Caco-2 (cell line): ENCODE measurements at regions not wholly inside any gene's neighbourhood (a gene's known extent, or its start where the extent isn't known, plus 50 kb on each side); places are given as distances from the start of the nearest gene placed in this dataset.
"Not testable (repeated sequence)": the region's sequence is repeated elsewhere in the genome, so short reads cannot be mapped to it uniquely, and the experiment has no call there.

Experiments
- BruUV-seq: library from RNA; stranded (reverse); fragments of 400-500 nt; replicated peaks from 2 replicates; lab custom pipeline; 2021; lab: Mats Ljungman, UMichigan
- CTCF ChIA-PET: fragments of 300-600 bp; sonication (Branson Sonifier 250); formaldehyde crosslinking; loops from one replicate; lab custom pipeline; 2022; ENCODE audit warnings: antibody characterized with exemption; lab: Charles Lee
- POLR2A ChIA-PET: fragments of 300-600 bp; sonication (Branson Sonifier 250); formaldehyde crosslinking; loops from one replicate; lab custom pipeline; 2022; ENCODE audit warnings: antibody characterized with exemption; lab: Charles Lee
- DNase-seq, 2 experiments: peaks; one replicate each; pipeline versions ENCODE4 v3.0.0 to v3.0.0-alpha.2; 2020 to 2022
- H3K27me3 ChIP-seq: replicated peaks from 2 replicates; pipeline ENCODE4 v1.6.0; 2011; ENCODE audit warnings: low read length; ENCODE audit not compliant: control insufficient read depth, insufficient read depth
- H3K36me3 ChIP-seq: 2 replicates; pipeline ENCODE4 v1.5.1; 2011; ENCODE audit warnings: low read length; ENCODE audit not compliant: control insufficient read depth, insufficient read depth
- H3K4me1 ChIP-seq: fragments of 250-450 bp; sonication (Bioruptor Pico); 2 replicates; pipeline ENCODE4 v1.5.1; 2020; ENCODE audit warnings: mild to moderate bottlenecking
- H3K4me3 ChIP-seq: 2 replicates; pipeline ENCODE4 v1.5.1; 2011; ENCODE audit warnings: low read depth, mild to moderate bottlenecking, control low read depth, low read length
- H3K9me3 ChIP-seq: fragments of 250-450 bp; sonication (Bioruptor Pico); 2 replicates; pipeline ENCODE4 v1.5.1; 2020; ENCODE audit warnings: mild to moderate bottlenecking, moderate library complexity
- H3K27ac Mint-ChIP-seq: one replicate; pipeline ENCODE4 v1.8.0; 2022; ENCODE audit warnings: mixed read lengths; ENCODE audit not compliant: unreplicated experiment
- H3K27me3 Mint-ChIP-seq: one replicate; pipeline ENCODE4 v1.8.0; 2022; ENCODE audit warnings: mixed read lengths; ENCODE audit not compliant: insufficient read depth, unreplicated experiment
- H3K36me3 Mint-ChIP-seq: one replicate; pipeline ENCODE4 v1.8.0; 2022; ENCODE audit warnings: mild to moderate bottlenecking, mixed read lengths; ENCODE audit not compliant: insufficient read depth, unreplicated experiment
- H3K4me1 Mint-ChIP-seq: one replicate; pipeline ENCODE4 v1.8.0; 2022; ENCODE audit warnings: low read depth, mixed read lengths; ENCODE audit not compliant: unreplicated experiment
- H3K4me3 Mint-ChIP-seq: one replicate; pipeline ENCODE4 v1.8.0; 2022; ENCODE audit warnings: mild to moderate bottlenecking, moderate library complexity, mixed read lengths; ENCODE audit not compliant: unreplicated experiment
- H3K9me3 Mint-ChIP-seq: one replicate; pipeline ENCODE4 v1.8.0; 2022; ENCODE audit warnings: mixed read lengths; ENCODE audit not compliant: unreplicated experiment
- intact Hi-C: fragments of 100-400 bp; cut with micrococcal nuclease; formaldehyde crosslinking; loops from one replicate; pipeline ENCODE4 v1.10.0; 2022; ENCODE audit not compliant: unreplicated experiment
- TF ChIP-seq, protein P1 (sequence below), 2 experiments: fragments of 200-600 bp in 1 of 2; IDR thresholded peaks; 1 replicate in 1 of 2; 2 replicates in 1 of 2; pipeline versions ENCODE4 v1.5.1 to v1.8.0; 2011 to 2022; ENCODE audit warnings: antibody characterized with exemption in 1 of 2, control low read depth in 1 of 2, inconsistent platforms in 1 of 2, low read depth in 1 of 2, low read length in 1 of 2, mild to moderate bottlenecking in 1 of 2, moderate library complexity in 1 of 2; ENCODE audit not compliant: insufficient read depth in 1 of 2, severe bottlenecking in 1 of 2, unreplicated experiment in 1 of 2

DNA sequence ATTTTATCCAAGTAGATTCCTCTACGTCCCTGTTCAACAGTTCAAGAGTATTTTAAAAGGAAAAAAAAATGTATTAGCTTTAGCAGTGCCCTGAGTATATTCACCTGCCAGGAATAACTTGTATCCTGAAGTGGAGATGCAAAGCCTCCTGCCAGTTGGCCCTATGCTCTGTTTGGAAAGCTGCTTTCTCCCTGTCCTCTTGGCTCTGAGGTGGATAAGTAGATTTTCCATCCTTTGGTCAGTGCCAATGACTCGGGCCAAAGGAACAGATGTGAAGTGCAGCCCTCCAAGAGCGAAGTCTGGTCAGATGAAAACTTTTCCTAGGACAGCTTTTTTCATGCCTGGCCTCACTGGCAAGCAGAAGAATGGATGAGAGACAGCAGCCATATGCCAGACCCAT is 839.9 kb upstream of the TENM4 start:
- Histone ChIP-seq H3K36me3 (no peaks in the 10 kb centered on the region), H3K4me1 (no peaks in the 10 kb centered on the region), H3K9me3 (no peaks in the 10 kb centered on the region), H3K4me3 (no peak overlapping the region), H3K27me3 (no peaks in the 10 kb centered on the region)
- ChIA-PET POLR2A (no interaction called here), CTCF (no interaction called here)
- TF ChIP-seq, protein P1, sequence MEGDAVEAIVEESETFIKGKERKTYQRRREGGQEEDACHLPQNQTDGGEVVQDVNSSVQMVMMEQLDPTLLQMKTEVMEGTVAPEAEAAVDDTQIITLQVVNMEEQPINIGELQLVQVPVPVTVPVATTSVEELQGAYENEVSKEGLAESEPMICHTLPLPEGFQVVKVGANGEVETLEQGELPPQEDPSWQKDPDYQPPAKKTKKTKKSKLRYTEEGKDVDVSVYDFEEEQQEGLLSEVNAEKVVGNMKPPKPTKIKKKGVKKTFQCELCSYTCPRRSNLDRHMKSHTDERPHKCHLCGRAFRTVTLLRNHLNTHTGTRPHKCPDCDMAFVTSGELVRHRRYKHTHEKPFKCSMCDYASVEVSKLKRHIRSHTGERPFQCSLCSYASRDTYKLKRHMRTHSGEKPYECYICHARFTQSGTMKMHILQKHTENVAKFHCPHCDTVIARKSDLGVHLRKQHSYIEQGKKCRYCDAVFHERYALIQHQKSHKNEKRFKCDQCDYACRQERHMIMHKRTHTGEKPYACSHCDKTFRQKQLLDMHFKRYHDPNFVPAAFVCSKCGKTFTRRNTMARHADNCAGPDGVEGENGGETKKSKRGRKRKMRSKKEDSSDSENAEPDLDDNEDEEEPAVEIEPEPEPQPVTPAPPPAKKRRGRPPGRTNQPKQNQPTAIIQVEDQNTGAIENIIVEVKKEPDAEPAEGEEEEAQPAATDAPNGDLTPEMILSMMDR (IDR thresholded peaks at IDR 0.05; ENCODE audit: insufficient read depth in 1 of 2, low read depth in 1 of 2, low read length in 1 of 2, severe bottlenecking in 1 of 2, unreplicated experiment in 1 of 2) = no peak
- Mint-ChIP-seq H3K4me3 (no peak overlapping the region), H3K4me1 (no peaks in the 10 kb centered on the region), H3K9me3 (no peaks in the 10 kb centered on the region), H3K36me3 (no peaks in the 10 kb centered on the region), H3K27me3 (no peaks in the 10 kb centered on the region), H3K27ac (no peak overlapping the region)
- intact Hi-C loops = no loop called here
- no TSS peak for BruUV-seq
- no peak for DNase-seq

DNA sequence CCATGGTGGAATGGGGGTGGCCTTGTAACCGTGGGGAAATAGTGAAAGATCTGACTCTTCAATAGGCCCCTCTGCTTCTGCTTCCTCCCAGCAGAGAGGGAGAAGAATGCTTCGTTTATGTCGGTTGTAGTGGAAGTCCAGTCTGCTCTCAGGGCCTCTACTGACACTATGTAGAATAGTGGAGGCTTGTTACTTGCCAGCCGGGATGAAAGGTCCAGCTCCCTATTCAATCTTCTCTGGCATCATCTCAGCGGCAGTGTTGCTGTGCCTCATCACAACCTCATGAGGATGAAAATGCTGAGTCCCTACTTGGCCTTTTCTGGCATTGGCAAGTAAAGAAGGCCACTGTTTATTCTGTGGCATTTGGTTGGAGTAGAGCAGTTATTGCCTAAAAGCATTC is 820.9 kb upstream of the TENM4 start:
- no peak overlapping the region for H3K4me3 ChIP-seq
- DNase-seq = no peak
- H3K36me3 ChIP-seq = no peaks in the 10 kb centered on the region
- Mint-ChIP-seq H3K27me3 (no peaks in the 10 kb centered on the region), H3K9me3 (no peaks in the 10 kb centered on the region), H3K27ac (no peak overlapping the region), H3K4me1 (no peaks in the 10 kb centered on the region), H3K36me3 (no peaks in the 10 kb centered on the region), H3K4me3 (no peak overlapping the region)
- H3K27me3 ChIP-seq = no peaks in the 10 kb centered on the region
- no TSS peak for BruUV-seq
- no peaks in the 10 kb centered on the region for H3K9me3 ChIP-seq
- intact Hi-C loops = no loop called here
- TF ChIP-seq, protein P1 (IDR thresholded peaks at IDR 0.05; ENCODE audit: insufficient read depth in 1 of 2, low read depth in 1 of 2, low read length in 1 of 2, severe bottlenecking in 1 of 2, unreplicated experiment in 1 of 2) = no peak
- POLR2A ChIA-PET = no interaction called here
- CTCF ChIA-PET = no interaction called here
- H3K4me1 ChIP-seq = no peaks in the 10 kb centered on the region

DNA sequence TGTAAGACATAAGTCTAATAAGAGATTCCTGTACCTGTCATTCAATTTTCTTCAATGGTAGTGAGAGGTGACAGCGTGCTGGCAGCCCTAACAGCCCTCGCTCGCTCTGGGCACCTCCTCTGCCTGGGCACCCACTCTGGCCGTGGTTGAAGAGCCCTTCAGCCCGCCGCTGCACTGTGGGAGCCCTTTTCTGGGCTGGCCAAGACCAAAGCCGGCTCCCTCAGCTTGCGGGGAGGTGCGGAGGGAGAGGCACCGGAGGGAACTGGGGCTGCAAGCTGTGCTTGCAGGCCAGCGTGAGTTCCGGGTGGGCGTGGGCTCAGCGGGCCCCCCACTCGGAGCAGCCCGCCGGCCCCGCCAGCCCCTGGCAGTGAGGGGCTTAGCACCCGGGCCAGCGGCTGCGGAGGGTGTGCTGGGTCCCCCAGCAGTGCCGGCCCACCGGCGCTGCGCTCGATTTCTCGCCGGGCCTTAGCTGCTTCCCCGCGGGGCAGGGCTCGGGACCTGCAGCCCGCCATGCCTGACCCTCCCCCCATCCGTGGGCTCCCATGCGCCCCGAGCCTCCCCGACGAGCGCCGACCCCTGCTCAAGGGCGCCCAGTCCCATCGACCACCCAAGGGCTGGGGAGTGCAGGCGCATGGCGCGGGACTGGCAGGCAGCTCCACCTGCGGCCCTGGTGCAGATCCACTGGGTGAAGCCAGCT is 816.6 kb upstream of the TENM4 start:
- H3K9me3 Mint-ChIP-seq, BruUV-seq, H3K4me3 Mint-ChIP-seq, H3K27ac Mint-ChIP-seq, DNase-seq, H3K4me1 Mint-ChIP-seq, H3K36me3 Mint-ChIP-seq, H3K4me1 ChIP-seq, H3K9me3 ChIP-seq, intact Hi-C loops, H3K36me3 ChIP-seq, H3K27me3 ChIP-seq, CTCF ChIA-PET, H3K27me3 Mint-ChIP-seq, H3K4me3 ChIP-seq, POLR2A ChIA-PET: not testable (repeated sequence)
